ENCODE measurements at regions not wholly inside any gene's neighbourhood (a gene's known extent, or its start where the extent isn't known, plus 50 kb on each side); places are given as distances from the start of the nearest gene placed in this dataset.

DNA sequence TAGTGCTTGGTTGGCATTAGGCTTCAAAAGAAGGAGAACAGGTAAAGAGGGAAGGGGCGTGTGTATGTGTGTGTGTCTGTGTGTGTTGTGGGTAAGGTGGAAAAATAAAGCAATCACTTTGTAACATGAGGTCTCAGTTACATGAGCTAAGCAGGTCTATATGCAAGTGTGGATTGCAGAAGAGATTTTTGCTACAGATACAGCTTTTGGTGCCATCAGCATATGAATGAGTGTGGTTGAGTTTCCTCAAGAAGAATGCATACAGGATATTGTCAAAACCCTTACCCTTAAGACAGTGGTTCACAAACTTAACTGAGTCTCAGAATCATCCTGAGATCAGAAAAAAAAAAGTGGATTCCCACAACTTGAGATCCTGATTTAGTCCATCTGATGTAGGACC is 220.5 kb upstream of the HTR2C start:
- Histone ChIP-seq H3K27ac (no peak overlapping the region), H3K27me3 (no peaks in the 10 kb centered on the region), H3K36me3 (no peaks in the 10 kb centered on the region), H3K9me3 (no peaks in the 10 kb centered on the region), H3K9ac (ENCODE audit: low read depth in 2 of 2, low read length in 2 of 2) (no peak overlapping the region), H3K4me1 (no peaks in the 10 kb centered on the region), H3K4me3 (no peak overlapping the region)
- TF ChIP-seq CTCF (IDR thresholded peaks at IDR 0.05) = no peak
- no peak for DNase-seq
- intact Hi-C loops (cut with DNase I) = no loop called here

GRCh38 chrX:114365065-114365834 is 218.6 kb upstream of the HTR2C start:
- H3K27me3 ChIP-seq = no peaks in the 10 kb centered on the region
- no peak for TF ChIP-seq CTCF (IDR thresholded peaks at IDR 0.05)
- H3K9me3 ChIP-seq = no peaks in the 10 kb centered on the region
- H3K36me3 ChIP-seq = no peaks in the 10 kb centered on the region
- no peak for DNase-seq
- intact Hi-C loops (cut with DNase I) = no loop called here
- no peak overlapping the region for H3K4me3 ChIP-seq
- H3K4me1 ChIP-seq = no peaks in the 10 kb centered on the region
- no peak overlapping the region for H3K27ac ChIP-seq
- H3K9ac ChIP-seq (ENCODE audit: low read depth in 2 of 2, low read length in 2 of 2) = no peak overlapping the region

- H3K9ac ChIP-seq (ENCODE audit: low read depth in 2 of 2, low read length in 2 of 2) = no peak overlapping the region
- H3K4me1 ChIP-seq = no peaks in the 10 kb centered on the region
- H3K36me3 ChIP-seq = no peaks in the 10 kb centered on the region
- no peak overlapping the region for H3K27ac ChIP-seq
- no peak for TF ChIP-seq CTCF (IDR thresholded peaks at IDR 0.05)
- no peak for DNase-seq
- intact Hi-C loops (cut with DNase I) = no loop called here
- H3K9me3 ChIP-seq = no peaks in the 10 kb centered on the region
- H3K27me3 ChIP-seq = no peaks in the 10 kb centered on the region
- H3K4me3 ChIP-seq = no peak overlapping the region
Measured at GRCh38 chrX:114372937-114373336, 210.9 kb upstream of the HTR2C start.

DNA sequence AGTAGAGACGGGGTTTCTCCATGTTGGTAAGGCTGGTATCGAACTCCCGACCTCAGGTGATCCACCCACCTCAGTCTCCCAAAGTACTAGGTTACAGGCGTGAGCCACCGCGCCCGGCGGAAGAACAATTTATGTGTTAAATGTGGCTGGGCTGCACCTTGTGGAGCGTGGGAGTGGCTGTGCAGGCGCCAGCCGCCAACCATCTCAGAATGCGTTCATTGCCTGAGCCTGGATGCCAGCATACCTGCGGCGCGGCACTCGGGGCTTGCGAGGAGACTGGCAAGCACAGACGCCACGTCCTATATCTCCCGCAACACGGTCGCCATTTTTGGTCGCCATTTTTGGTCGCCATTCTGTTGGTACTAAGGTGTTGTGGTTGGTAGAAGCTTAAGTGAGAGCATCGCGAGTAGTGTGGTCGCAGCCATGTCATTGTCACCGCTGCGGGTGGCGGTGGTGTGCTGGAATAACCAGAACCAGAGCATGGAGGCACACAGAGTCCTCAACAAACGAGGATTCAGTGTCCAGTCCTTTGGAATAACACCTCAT is 193.6 kb upstream of the HTR2C start:
- no peak for DNase-seq
- H3K4me1 ChIP-seq = no peaks in the 10 kb centered on the region
- TF ChIP-seq CTCF (IDR thresholded peaks at IDR 0.05) = no peak
- H3K36me3 ChIP-seq = no peaks in the 10 kb centered on the region
- no peak overlapping the region for H3K9ac ChIP-seq (ENCODE audit: low read depth in 2 of 2, low read length in 2 of 2)
- no peaks in the 10 kb centered on the region for H3K27me3 ChIP-seq
- H3K9me3 ChIP-seq = no peaks in the 10 kb centered on the region
- intact Hi-C loops (cut with DNase I) = no loop called here
- H3K4me3 ChIP-seq = no peak overlapping the region
- no peak overlapping the region for H3K27ac ChIP-seq
